GM13977 (cell line): ENCODE measurements at regions not wholly inside any gene's neighbourhood (a gene's known extent, or its start where the extent isn't known, plus 50 kb on each side); places are given as distances from the start of the nearest gene placed in this dataset.

Experiments used
- DNase-seq: peaks from one replicate; pipeline ENCODE4 v3.0.0; 2012; ENCODE audit warnings: low spot score
- CTCF ChIP-seq: IDR thresholded peaks from 2 replicates; pipeline ENCODE4 v1.5.1; 2012; ENCODE audit warnings: mild to moderate bottlenecking, control low read depth; ENCODE audit not compliant: insufficient read depth; ENCODE audit errors: extremely low read depth, missing control alignments
- in situ Hi-C: fragments of 300-500 bp; cut with MboI; formaldehyde crosslinking; loops from one replicate; pipeline ENCODE4 v1.12.0; 2022; ENCODE audit warnings: low sequenced_read_pairs, low pct_unique_long_range_greater_than_20kb, mixed read lengths, inconsistent platforms; ENCODE audit not compliant: unreplicated experiment

DNA sequence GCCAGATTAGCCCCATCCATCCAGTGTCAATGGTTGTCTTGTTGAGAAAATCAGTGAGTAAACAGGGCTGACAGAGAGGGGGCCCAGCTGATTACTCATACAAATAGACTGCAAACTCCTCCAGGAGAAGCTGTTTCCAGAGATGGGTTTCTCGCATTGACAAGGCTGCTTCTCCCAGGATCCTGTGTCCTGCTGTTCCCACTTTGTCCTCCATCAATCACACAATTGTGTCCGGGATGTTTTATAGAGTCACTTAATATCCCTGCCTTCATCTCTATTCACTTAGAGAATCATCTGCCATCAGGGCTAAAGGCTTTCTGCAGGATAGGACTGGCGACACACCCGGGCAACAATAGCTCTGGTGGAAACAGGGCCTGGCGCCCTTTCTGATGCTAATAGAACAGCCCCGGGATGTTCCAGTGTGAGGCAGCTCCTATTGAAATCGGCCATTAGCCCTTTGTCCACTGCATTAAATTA is 71.7 kb upstream of the TBCA start:
- TF ChIP-seq CTCF = no peak
- no peak for DNase-seq
- in situ Hi-C loops = no loop called here

GRCh38 chr5:77847129-77847460 is 71.0 kb upstream of the TBCA start:
- TF ChIP-seq CTCF = no peak
- DNase-seq = no peak
- in situ Hi-C loops = no loop called here

DNA sequence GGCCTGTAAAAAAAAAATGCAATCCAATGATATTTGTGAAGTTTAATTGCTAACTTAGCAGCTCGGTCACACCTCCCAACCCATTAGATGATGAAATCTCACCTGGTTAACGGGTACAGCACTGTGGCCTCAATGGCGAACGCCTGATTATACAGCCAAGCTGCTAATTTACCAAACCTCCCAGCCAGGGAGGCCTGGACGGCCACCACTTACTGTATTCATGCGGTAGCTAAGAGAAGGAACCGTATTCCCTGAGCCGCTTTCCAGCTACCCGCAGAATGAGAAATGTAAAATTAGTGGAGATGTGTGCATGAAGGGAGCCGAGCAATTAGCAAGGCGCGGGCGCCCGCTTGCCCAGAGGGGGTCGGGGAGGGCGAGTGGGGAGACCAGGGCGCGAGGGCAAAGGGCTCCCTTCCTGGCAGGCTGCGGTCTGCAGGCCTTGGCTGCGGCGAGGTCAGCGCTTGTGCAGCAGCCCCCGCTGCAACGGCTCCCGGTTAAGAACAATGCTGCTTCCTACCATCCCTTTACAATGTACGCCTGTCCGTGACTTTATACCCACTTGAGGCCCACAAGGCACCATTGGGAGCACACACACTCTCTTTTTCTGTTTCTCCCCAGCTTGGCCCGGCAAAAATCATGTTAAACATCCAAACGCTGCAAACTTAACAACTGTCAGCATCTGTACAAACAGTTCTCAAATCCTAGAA is 70.4 kb upstream of the TBCA start:
- no peak for DNase-seq
- TF ChIP-seq CTCF = no peak
- in situ Hi-C loops = no loop called here

DNA sequence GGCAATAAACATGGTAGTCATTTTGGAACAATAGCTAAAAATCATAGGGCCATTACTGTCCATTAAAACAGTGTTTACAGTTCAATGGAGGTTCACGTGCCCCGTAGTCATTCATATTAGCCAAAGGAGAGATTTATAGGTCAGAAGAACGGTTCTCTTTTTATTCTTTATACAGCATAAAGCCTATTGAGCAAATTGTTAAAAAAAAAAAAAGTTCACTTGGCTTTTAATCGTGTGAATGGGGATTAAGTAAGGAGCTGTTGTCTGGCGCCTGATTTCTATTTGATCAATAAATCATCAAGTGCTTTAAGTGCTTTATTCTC is 69.1 kb upstream of the TBCA start:
- in situ Hi-C loops = no loop called here
- DNase-seq = no peak
- TF ChIP-seq CTCF = no peak

GRCh38 chr5:77844623-77845323 is 68.6 kb upstream of the TBCA start:
- DNase-seq = peak; percentile 69
- in situ Hi-C loops = no loop called here
- TF ChIP-seq CTCF = peak; percentile 38

DNA sequence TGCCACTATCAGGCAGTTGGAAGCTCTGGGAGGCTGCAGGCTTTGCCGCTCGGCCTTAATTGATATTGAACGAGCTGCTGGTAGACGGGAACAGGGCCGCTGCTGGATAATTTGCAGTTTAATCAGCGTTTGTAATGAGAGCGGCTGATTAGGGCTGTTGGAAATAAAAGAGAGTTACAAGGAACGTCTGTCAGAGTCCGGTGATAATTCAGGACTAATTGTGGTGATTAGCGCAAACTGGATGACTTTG is 68.2 kb upstream of the TBCA start:
- in situ Hi-C loops = no loop called here
- TF ChIP-seq CTCF = no peak
- no peak for DNase-seq
